ENCODE measurements at regions not wholly inside any gene's neighbourhood (a gene's known extent, or its start where the extent isn't known, plus 50 kb on each side); places are given as distances from the start of the nearest gene placed in this dataset.

DNA sequence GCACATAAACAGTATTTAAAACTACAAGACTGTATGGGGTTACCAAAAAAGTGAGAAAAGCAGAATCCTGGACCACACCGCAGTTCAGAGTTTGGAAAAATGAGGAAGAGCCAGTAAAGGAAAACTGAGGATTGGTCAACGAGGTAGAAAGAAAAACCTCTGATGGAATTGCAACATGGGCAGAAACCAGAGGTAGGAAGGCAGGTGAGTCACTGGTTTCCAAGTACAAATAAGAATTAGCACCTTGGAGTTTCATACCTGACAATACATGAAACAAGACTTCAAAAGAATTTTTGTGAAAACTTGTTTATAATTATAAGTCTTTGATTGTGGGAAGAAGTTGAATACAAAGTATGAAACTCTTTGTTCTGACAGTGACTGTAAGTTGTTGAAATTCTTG lies 533.7 kb upstream of the DAB1 start:
- WGBS (ENCODE audit: insufficient coverage, low coverage, low lambda C conversion rate, missing lambda C conversion rate) = 59% methylated on average over 2 of the region's 2 CpGs
- H3K36me3 ChIP-seq = no peaks in the 10 kb centered on the region

DNA sequence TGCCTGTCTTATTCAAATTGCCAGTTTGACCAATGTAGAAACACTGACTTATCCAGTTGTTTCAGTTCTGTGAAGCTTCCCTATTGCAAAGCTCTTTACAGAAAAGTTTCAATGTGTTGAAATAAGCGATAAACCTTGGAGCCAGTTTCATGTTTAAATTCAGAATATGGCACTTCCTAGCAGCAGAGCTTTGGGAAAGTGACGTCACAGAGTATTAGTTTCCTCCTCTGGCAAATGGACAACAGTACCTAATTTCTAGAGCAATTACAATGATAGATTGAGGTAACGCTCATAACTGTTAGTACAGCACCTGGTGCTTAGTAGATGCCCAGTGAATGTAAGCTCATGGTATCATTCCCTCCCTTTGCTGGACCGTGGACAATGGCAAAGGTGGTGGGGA lies 527.5 kb upstream of the DAB1 start:
- no peak for DNase-seq
- WGBS (ENCODE audit: insufficient coverage, low coverage, low lambda C conversion rate, missing lambda C conversion rate) = 39% methylated on average over 4 of the region's 4 CpGs
- TF ChIP-seq, protein P1, sequence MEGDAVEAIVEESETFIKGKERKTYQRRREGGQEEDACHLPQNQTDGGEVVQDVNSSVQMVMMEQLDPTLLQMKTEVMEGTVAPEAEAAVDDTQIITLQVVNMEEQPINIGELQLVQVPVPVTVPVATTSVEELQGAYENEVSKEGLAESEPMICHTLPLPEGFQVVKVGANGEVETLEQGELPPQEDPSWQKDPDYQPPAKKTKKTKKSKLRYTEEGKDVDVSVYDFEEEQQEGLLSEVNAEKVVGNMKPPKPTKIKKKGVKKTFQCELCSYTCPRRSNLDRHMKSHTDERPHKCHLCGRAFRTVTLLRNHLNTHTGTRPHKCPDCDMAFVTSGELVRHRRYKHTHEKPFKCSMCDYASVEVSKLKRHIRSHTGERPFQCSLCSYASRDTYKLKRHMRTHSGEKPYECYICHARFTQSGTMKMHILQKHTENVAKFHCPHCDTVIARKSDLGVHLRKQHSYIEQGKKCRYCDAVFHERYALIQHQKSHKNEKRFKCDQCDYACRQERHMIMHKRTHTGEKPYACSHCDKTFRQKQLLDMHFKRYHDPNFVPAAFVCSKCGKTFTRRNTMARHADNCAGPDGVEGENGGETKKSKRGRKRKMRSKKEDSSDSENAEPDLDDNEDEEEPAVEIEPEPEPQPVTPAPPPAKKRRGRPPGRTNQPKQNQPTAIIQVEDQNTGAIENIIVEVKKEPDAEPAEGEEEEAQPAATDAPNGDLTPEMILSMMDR (IDR thresholded peaks at IDR 0.05) = no peak
- no peak for TF ChIP-seq POLR2A (IDR thresholded peaks at IDR 0.05)
- Histone ChIP-seq H3K4me3 (no peak overlapping the region), H3K4me1 (no peaks in the 10 kb centered on the region), H3K36me3 (no peaks in the 10 kb centered on the region), H3K27me3 (no peaks in the 10 kb centered on the region), H3K9me3 (no peaks in the 10 kb centered on the region), H3K27ac (no peak overlapping the region)
- intact Hi-C loops (cut with DNase I) = no loop called here
- no peak for ATAC-seq

More for the DNA sequence above, 533.7 kb upstream of the DAB1 start:
- DNase-seq (no peak), ATAC-seq (no peak)
- no peak overlapping the region for H3K27ac ChIP-seq
- TF ChIP-seq, protein P1 (IDR thresholded peaks at IDR 0.05) = no peak
- TF ChIP-seq POLR2A (IDR thresholded peaks at IDR 0.05) = no peak
- intact Hi-C loops (cut with DNase I) = no loop called here
- H3K4me3 ChIP-seq = no peak overlapping the region
- no peaks in the 10 kb centered on the region for H3K4me1 ChIP-seq
- no peaks in the 10 kb centered on the region for H3K9me3 ChIP-seq
- H3K27me3 ChIP-seq = no peaks in the 10 kb centered on the region

DNA sequence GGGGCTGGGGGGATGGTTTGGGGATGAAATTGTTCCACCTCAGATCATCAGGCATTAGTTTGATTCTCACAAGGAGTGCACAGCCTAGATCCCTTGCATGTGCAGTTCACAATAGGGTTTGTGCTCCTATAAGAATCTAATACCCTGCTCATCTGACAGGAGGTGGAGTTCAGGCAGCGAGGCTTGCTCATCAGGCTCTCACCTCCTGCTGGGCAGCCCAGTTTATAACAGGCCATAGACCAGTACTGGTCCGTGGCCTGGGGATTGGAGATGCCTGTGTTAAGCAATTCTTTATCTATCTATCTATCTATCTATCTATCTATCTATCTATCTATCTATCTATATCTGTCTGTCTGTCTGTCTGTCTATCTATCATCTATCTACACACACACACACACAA lies 525.3 kb upstream of the DAB1 start:
- 63% methylated on average over 1 of the region's 2 CpGs for WGBS (ENCODE audit: insufficient coverage, low coverage, low lambda C conversion rate, missing lambda C conversion rate)
- intact Hi-C loops (cut with DNase I) = no loop called here
- Histone ChIP-seq H3K36me3 (no peaks in the 10 kb centered on the region), H3K9me3 (no peaks in the 10 kb centered on the region), H3K27me3 (no peaks in the 10 kb centered on the region), H3K27ac (no peak overlapping the region), H3K4me1 (no peaks in the 10 kb centered on the region), H3K4me3 (no peak overlapping the region)
- TF ChIP-seq POLR2A (IDR thresholded peaks at IDR 0.05) = no peak
- TF ChIP-seq, protein P1 (IDR thresholded peaks at IDR 0.05) = no peak
- DNase-seq = no peak
- no peak for ATAC-seq

DNA sequence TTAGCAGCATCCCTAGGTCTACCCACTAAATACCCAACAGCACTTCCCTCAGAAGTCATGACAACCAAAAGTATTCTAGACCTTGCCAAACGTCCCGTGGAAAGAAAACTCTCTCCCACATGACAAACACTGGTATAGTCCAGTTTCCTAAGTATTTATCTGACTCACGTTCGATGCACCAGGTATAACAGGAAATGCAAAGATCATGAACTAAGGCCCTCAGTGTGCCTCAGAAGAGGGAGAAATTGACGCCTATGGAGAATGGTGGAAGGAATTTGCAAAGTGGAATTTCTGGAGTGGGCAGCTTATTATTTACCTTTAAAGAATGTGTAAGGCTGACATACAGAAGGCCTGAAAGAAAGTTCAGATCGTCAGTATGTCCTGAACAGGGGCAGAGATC lies 523.6 kb upstream of the DAB1 start:
- 71% methylated on average over 6 of the region's 6 CpGs for WGBS (ENCODE audit: insufficient coverage, low coverage, low lambda C conversion rate, missing lambda C conversion rate)
- no peak for TF ChIP-seq POLR2A (IDR thresholded peaks at IDR 0.05)
- TF ChIP-seq, protein P1 (IDR thresholded peaks at IDR 0.05) = no peak
- ATAC-seq = no peak

DNA sequence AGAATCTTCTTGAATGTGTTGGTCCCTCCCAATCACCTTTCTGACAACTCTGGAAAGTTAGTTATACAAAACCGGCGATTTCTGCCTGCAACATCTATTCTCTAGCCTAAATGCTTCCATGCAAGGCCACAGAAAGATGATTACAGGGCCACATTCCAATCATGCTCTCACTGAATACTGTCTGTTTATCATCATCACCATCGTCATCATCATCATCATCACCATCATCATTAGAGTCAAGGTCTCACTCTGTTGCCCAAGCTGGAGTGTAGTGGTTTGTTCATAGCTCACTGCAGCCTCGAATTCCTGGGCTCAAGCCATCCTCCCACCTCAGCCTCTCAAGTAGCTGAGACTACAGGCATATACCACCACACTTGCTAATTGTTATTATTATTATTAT lies 521.2 kb upstream of the DAB1 start:
- WGBS (ENCODE audit: insufficient coverage, low coverage, low lambda C conversion rate, missing lambda C conversion rate) = 73% methylated on average over 4 of the region's 4 CpGs
- H3K4me1 ChIP-seq = no peaks in the 10 kb centered on the region
- no peak overlapping the region for H3K4me3 ChIP-seq
- H3K36me3 ChIP-seq = no peaks in the 10 kb centered on the region
- no peaks in the 10 kb centered on the region for H3K27me3 ChIP-seq
- no peak overlapping the region for H3K27ac ChIP-seq
- H3K9me3 ChIP-seq = no peaks in the 10 kb centered on the region
- DNase-seq = no peak
- no peak for ATAC-seq
- TF ChIP-seq, protein P1 (IDR thresholded peaks at IDR 0.05) = no peak
- no peak for TF ChIP-seq POLR2A (IDR thresholded peaks at IDR 0.05)
- intact Hi-C loops (cut with DNase I) = no loop called here

More for the DNA sequence above, 523.6 kb upstream of the DAB1 start:
- H3K27ac ChIP-seq = no peak overlapping the region
- no peaks in the 10 kb centered on the region for H3K27me3 ChIP-seq
- no peak for DNase-seq
- intact Hi-C loops (cut with DNase I) = no loop called here
- H3K9me3 ChIP-seq = no peaks in the 10 kb centered on the region
- no peaks in the 10 kb centered on the region for H3K4me1 ChIP-seq
- no peaks in the 10 kb centered on the region for H3K36me3 ChIP-seq
- no peak overlapping the region for H3K4me3 ChIP-seq
